ENCODE measurements at regions not wholly inside any gene's neighbourhood (a gene's known extent, or its start where the extent isn't known, plus 50 kb on each side); places are given as distances from the start of the nearest gene placed in this dataset.
A peak's percentile ranks its signal among the peaks of the same experiment; 100 is the strongest.

DNA sequence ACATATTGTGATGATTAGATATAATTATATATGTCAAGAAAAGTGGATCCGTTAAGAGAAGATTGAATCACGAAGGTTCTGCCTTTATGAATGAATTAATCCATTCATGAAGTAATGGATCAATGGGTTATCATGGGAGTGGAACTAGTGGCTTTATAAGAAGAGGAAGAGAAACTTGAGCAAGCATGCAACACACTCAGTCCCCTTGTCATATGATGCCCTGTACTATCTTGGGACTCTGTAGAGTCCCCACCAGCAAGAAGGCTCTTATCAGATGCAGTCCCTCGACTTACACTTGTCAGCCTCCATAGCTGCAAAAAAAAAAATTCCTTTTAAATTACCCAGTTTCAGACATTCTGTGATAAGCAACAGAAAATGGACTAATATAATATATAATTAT, 301.9 kb downstream of the RAP2B start:
- no peaks in the 10 kb centered on the region for H3K4me1 ChIP-seq (ENCODE audit: control insufficient read depth in 2 of 2, insufficient read depth in 2 of 2, low read length in 2 of 2)
- H4K20me1 ChIP-seq (ENCODE audit: control insufficient read depth, insufficient read depth, low read length, poor library complexity, severe bottlenecking) = no peaks in the 10 kb centered on the region
- intact Hi-C loops (cut with micrococcal nuclease) = no loop called here
- no CpG with 5 or more reads among the region's 3 CpGs for WGBS (ENCODE audit: insufficient coverage)
- H3K27ac ChIP-seq (ENCODE audit: low read length in 2 of 2) = no peak overlapping the region
- no peak overlapping the region for H3K4me3 Mint-ChIP-seq
- DNase-seq = peak; percentile 32
- H3K27me3 Mint-ChIP-seq = no peaks in the 10 kb centered on the region
- no peaks in the 10 kb centered on the region for H3K9me3 ChIP-seq (ENCODE audit: control extremely low read depth in 1 of 3, control insufficient read depth in 2 of 3, insufficient read depth in 1 of 3, low read length in 2 of 3)
- no peaks in the 10 kb centered on the region for H3K27me3 ChIP-seq (replicated peaks in 1 of 4; ENCODE audit: control extremely low read depth in 1 of 4, control insufficient read depth in 3 of 4, insufficient read depth in 4 of 4, low read length in 3 of 4)
- H2AFZ ChIP-seq (ENCODE audit: insufficient read depth, low read depth, low read length, poor library complexity, severe bottlenecking) = no peak overlapping the region
- no peak overlapping the region for H3K9ac ChIP-seq (ENCODE audit: low read length)
- no peaks in the 10 kb centered on the region for H3K9me3 Mint-ChIP-seq (ENCODE audit: insufficient read depth)
- no peaks in the 10 kb centered on the region for H3K79me2 ChIP-seq (ENCODE audit: control insufficient read depth, insufficient read depth, low read length)
- ChIA-PET CTCF (no interaction called here), POLR2A (no interaction called here)
- TF ChIP-seq, protein P1, sequence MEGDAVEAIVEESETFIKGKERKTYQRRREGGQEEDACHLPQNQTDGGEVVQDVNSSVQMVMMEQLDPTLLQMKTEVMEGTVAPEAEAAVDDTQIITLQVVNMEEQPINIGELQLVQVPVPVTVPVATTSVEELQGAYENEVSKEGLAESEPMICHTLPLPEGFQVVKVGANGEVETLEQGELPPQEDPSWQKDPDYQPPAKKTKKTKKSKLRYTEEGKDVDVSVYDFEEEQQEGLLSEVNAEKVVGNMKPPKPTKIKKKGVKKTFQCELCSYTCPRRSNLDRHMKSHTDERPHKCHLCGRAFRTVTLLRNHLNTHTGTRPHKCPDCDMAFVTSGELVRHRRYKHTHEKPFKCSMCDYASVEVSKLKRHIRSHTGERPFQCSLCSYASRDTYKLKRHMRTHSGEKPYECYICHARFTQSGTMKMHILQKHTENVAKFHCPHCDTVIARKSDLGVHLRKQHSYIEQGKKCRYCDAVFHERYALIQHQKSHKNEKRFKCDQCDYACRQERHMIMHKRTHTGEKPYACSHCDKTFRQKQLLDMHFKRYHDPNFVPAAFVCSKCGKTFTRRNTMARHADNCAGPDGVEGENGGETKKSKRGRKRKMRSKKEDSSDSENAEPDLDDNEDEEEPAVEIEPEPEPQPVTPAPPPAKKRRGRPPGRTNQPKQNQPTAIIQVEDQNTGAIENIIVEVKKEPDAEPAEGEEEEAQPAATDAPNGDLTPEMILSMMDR (IDR thresholded peaks at IDR 0.05) = no peak
- TF ChIP-seq EZH2 (IDR thresholded peaks at IDR 0.05; ENCODE audit: borderline replicate concordance, insufficient read depth, low read depth, low read length, poor library complexity, severe bottlenecking) = no peak
- H3K4me3 ChIP-seq (ENCODE audit: control extremely low read depth in 1 of 5, extremely low read depth in 1 of 5, insufficient read depth in 1 of 5, low read depth in 2 of 5, low read length in 4 of 5) = no peak overlapping the region
- H3K27ac Mint-ChIP-seq = no peak overlapping the region
- peaks cover 9% of the 10 kb centered on the region for H3K4me1 Mint-ChIP-seq
- ATAC-seq (ENCODE audit: low read depth) = no peak
- no peaks in the 10 kb centered on the region for H3K36me3 ChIP-seq (replicated peaks in 1 of 2; ENCODE audit: control extremely low read depth in 1 of 2, control insufficient read depth in 1 of 2, extremely low read depth in 1 of 2, insufficient read depth in 2 of 2, low read length in 1 of 2)
- no peak overlapping the region for H3K4me2 ChIP-seq (replicated peaks; ENCODE audit: low read depth, low read length, poor library complexity, severe bottlenecking)

DNA sequence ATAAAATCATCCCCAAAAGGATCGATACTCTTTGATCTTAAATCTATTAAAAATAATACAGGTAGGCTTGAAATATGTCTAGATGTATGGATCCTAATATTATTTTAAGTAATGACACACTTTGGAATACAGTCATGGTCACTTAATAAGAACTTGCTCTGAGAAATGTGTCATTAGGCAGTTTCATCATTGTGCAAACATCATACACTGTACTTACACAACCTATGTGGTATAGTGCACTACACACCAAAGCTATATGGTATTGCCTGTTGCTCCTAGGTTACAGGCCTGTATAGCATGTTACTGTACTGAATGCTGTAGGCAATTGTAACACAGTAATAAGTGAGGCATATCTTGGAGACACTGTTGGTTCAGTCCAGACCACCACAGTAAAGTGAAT, 307.1 kb downstream of the RAP2B start:
- WGBS (ENCODE audit: insufficient coverage) = no CpG with 5 or more reads among the region's 1 CpG
- H3K4me3 Mint-ChIP-seq = no peak overlapping the region
- H3K27me3 ChIP-seq (replicated peaks in 1 of 4; ENCODE audit: control extremely low read depth in 1 of 4, control insufficient read depth in 3 of 4, insufficient read depth in 4 of 4, low read length in 3 of 4) = no peaks in the 10 kb centered on the region
- no peak overlapping the region for H3K27ac Mint-ChIP-seq
- no peaks in the 10 kb centered on the region for H3K4me1 ChIP-seq (ENCODE audit: control insufficient read depth in 2 of 2, insufficient read depth in 2 of 2, low read length in 2 of 2)
- no peaks in the 10 kb centered on the region for H3K79me2 ChIP-seq (ENCODE audit: control insufficient read depth, insufficient read depth, low read length)
- no peaks in the 10 kb centered on the region for H3K9me3 ChIP-seq (ENCODE audit: control extremely low read depth in 1 of 3, control insufficient read depth in 2 of 3, insufficient read depth in 1 of 3, low read length in 2 of 3)
- CTCF ChIA-PET = no interaction called here
- no peak overlapping the region for H3K4me2 ChIP-seq (replicated peaks; ENCODE audit: low read depth, low read length, poor library complexity, severe bottlenecking)
- no peak overlapping the region for H3K27ac ChIP-seq (ENCODE audit: low read length in 2 of 2)
- intact Hi-C loops (cut with micrococcal nuclease) = no loop called here
- POLR2A ChIA-PET = no interaction called here
- H3K9me3 Mint-ChIP-seq (ENCODE audit: insufficient read depth) = no peaks in the 10 kb centered on the region
- H4K20me1 ChIP-seq (ENCODE audit: control insufficient read depth, insufficient read depth, low read length, poor library complexity, severe bottlenecking) = no peaks in the 10 kb centered on the region
- no peak for TF ChIP-seq EZH2 (IDR thresholded peaks at IDR 0.05; ENCODE audit: borderline replicate concordance, insufficient read depth, low read depth, low read length, poor library complexity, severe bottlenecking)
- TF ChIP-seq, protein P1 (IDR thresholded peaks at IDR 0.05) = no peak
- H3K4me3 ChIP-seq (ENCODE audit: control extremely low read depth in 1 of 5, extremely low read depth in 1 of 5, insufficient read depth in 1 of 5, low read depth in 2 of 5, low read length in 4 of 5) = no peak overlapping the region
- no peak for DNase-seq
- no peaks in the 10 kb centered on the region for H3K36me3 ChIP-seq (replicated peaks in 1 of 2; ENCODE audit: control extremely low read depth in 1 of 2, control insufficient read depth in 1 of 2, extremely low read depth in 1 of 2, insufficient read depth in 2 of 2, low read length in 1 of 2)
- no peak for ATAC-seq (ENCODE audit: low read depth)
- H3K4me1 Mint-ChIP-seq = peaks cover 7% of the 10 kb centered on the region
- no peak overlapping the region for H3K9ac ChIP-seq (ENCODE audit: low read length)
- no peaks in the 10 kb centered on the region for H3K27me3 Mint-ChIP-seq
- no peak overlapping the region for H2AFZ ChIP-seq (ENCODE audit: insufficient read depth, low read depth, low read length, poor library complexity, severe bottlenecking)
